SK-N-SH treated with all-trans-retinoic acid at 6 μM for 48 hours (cell line): ENCODE measurements at regions not wholly inside any gene's neighbourhood (a gene's known extent, or its start where the extent isn't known, plus 50 kb on each side); places are given as distances from the start of the nearest gene placed in this dataset.
"Not testable (repeated sequence)": the region's sequence is repeated elsewhere in the genome, so short reads cannot be mapped to it uniquely, and the experiment has no call there.

ENCODE experiments used
- CSDC2 ChIP-seq: fragments of 250-450 bp; sonication (Bioruptor Pico); IDR thresholded peaks from 2 replicates; pipeline ENCODE4 v1.5.0; 2020; ENCODE audit warnings: mild to moderate bottlenecking, moderate library complexity
- ESRRG ChIP-seq: fragments of 250-450 bp; sonication (Bioruptor Pico); IDR thresholded peaks from 2 replicates; pipeline ENCODE4 v1.6.1; 2021; ENCODE audit warnings: mild to moderate bottlenecking
- POU6F1 ChIP-seq: fragments of 250-450 bp; sonication (Bioruptor Pico); IDR thresholded peaks from 2 replicates; pipeline ENCODE4 v1.8.0; 2021; ENCODE audit warnings: low read depth, mild to moderate bottlenecking, moderate library complexity, borderline replicate concordance
- RARB ChIP-seq: fragments of 250-450 bp; sonication (Bioruptor Pico); IDR thresholded peaks from 2 replicates; pipeline ENCODE4 v1.8.0; 2021; ENCODE audit warnings: mild to moderate bottlenecking, moderate library complexity
- TOX ChIP-seq: fragments of 250-450 bp; sonication (Bioruptor Pico); IDR thresholded peaks from 2 replicates; pipeline ENCODE4 v1.8.0; 2021; ENCODE audit warnings: mild to moderate bottlenecking, moderate library complexity, borderline replicate concordance
- ZC3H10 ChIP-seq: fragments of 250-450 bp; sonication (Bioruptor Pico); IDR thresholded peaks from 2 replicates; pipeline ENCODE4 v1.5.1; 2021; ENCODE audit warnings: mild to moderate bottlenecking, moderate library complexity
- ZFP3 ChIP-seq: fragments of 250-450 bp; sonication (Bioruptor Pico); IDR thresholded peaks from 2 replicates; pipeline ENCODE4 v1.5.0; 2020; ENCODE audit warnings: mild to moderate bottlenecking, moderate library complexity
- ZFP30 ChIP-seq: fragments of 450-650 bp; formaldehyde crosslinking; IDR thresholded peaks from 2 replicates; pipeline ENCODE4 v1.5.0; 2022; ENCODE audit warnings: mild to moderate bottlenecking, moderate library complexity
- ZNF565 ChIP-seq: fragments of 450-650 bp; formaldehyde crosslinking; conservative IDR thresholded peaks from 2 replicates; pipeline ENCODE4 v1.5.0; 2020; ENCODE audit warnings: low read depth, mild to moderate bottlenecking, moderate library complexity
- ZNF70 ChIP-seq: fragments of 450-650 bp; formaldehyde crosslinking; IDR thresholded peaks from 2 replicates; pipeline ENCODE4 v1.5.0; 2020; ENCODE audit warnings: mild to moderate bottlenecking, moderate library complexity
- TF ChIP-seq, protein P1 (sequence below): fragments of 250-450 bp; sonication (Bioruptor Pico); IDR thresholded peaks from 2 replicates; pipeline ENCODE4 v1.8.0; 2020; ENCODE audit warnings: mild to moderate bottlenecking, moderate library complexity, borderline replicate concordance
- TF ChIP-seq, protein P2 (sequence below): fragments of 250-450 bp; sonication (Bioruptor Pico); IDR thresholded peaks from 2 replicates; pipeline ENCODE4 v1.5.1; 2020; ENCODE audit warnings: low read depth, mild to moderate bottlenecking, moderate library complexity
- TF ChIP-seq, protein P3 (sequence below): fragments of 250-450 bp; sonication (Bioruptor Pico); IDR thresholded peaks from 2 replicates; pipeline ENCODE4 v1.5.1; 2021; ENCODE audit warnings: mild to moderate bottlenecking, moderate library complexity

DNA sequence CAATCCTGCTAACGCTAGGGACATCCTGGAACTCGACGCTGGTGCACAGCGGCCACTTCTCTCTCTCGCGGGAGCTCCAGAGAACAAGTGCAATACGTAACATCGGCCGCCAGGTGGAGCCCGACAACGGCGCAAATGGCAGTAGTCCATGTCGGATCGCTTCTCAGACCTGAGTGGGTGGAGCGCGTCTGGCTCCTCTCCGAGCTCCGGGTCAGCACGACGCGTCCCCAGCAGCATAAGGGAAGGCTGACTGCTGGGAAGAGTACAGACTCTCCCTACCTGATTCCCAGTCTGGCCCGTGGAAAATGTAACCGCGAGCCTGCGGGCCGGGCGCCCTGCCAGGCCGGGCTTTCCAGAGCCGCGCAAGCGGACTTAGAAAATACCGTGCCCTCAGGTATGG lies 1725.8 kb downstream of the SPATA31A7 start:
- TF ChIP-seq, protein P1, sequence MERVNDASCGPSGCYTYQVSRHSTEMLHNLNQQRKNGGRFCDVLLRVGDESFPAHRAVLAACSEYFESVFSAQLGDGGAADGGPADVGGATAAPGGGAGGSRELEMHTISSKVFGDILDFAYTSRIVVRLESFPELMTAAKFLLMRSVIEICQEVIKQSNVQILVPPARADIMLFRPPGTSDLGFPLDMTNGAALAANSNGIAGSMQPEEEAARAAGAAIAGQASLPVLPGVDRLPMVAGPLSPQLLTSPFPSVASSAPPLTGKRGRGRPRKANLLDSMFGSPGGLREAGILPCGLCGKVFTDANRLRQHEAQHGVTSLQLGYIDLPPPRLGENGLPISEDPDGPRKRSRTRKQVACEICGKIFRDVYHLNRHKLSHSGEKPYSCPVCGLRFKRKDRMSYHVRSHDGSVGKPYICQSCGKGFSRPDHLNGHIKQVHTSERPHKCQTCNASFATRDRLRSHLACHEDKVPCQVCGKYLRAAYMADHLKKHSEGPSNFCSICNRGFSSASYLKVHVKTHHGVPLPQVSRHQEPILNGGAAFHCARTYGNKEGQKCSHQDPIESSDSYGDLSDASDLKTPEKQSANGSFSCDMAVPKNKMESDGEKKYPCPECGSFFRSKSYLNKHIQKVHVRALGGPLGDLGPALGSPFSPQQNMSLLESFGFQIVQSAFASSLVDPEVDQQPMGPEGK (CRISPR knock-in tag): not testable (repeated sequence)
- not testable (repeated sequence) for TF ChIP-seq ZFP3 (CRISPR knock-in tag); RARB (CRISPR knock-in tag); ZFP30; ZC3H10; TOX (CRISPR knock-in tag); POU6F1; ZNF70; CSDC2 (CRISPR knock-in tag); ESRRG (CRISPR knock-in tag); ZNF565 (CRISPR knock-in tag)
- TF ChIP-seq, protein P2, sequence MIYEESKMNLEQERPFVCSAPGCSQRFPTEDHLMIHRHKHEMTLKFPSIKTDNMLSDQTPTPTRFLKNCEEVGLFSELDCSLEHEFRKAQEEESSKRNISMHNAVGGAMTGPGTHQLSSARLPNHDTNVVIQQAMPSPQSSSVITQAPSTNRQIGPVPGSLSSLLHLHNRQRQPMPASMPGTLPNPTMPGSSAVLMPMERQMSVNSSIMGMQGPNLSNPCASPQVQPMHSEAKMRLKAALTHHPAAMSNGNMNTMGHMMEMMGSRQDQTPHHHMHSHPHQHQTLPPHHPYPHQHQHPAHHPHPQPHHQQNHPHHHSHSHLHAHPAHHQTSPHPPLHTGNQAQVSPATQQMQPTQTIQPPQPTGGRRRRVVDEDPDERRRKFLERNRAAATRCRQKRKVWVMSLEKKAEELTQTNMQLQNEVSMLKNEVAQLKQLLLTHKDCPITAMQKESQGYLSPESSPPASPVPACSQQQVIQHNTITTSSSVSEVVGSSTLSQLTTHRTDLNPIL (CRISPR knock-in tag): not testable (repeated sequence)
- TF ChIP-seq, protein P3, sequence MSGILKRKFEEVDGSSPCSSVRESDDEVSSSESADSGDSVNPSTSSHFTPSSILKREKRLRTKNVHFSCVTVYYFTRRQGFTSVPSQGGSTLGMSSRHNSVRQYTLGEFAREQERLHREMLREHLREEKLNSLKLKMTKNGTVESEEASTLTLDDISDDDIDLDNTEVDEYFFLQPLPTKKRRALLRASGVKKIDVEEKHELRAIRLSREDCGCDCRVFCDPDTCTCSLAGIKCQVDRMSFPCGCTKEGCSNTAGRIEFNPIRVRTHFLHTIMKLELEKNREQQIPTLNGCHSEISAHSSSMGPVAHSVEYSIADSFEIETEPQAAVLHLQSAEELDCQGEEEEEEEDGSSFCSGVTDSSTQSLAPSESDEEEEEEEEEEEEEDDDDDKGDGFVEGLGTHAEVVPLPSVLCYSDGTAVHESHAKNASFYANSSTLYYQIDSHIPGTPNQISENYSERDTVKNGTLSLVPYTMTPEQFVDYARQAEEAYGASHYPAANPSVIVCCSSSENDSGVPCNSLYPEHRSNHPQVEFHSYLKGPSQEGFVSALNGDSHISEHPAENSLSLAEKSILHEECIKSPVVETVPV: not testable (repeated sequence)
